OCI-LY3 (cell line): ENCODE measurements at regions not wholly inside any gene's neighbourhood (a gene's known extent, or its start where the extent isn't known, plus 50 kb on each side); places are given as distances from the start of the nearest gene placed in this dataset.

Experiments
- H2AFZ ChIP-seq: fragments of 200-600, 300-600 bp; shearing (Covaris generic); 2 replicates; pipeline ENCODE4 v1.6.0; 2014; ENCODE audit warnings: antibody characterized with exemption, low read depth, low read length
- H3K27ac ChIP-seq: fragments of 200-600, 300-600 bp; sonication (generic); 2 replicates; pipeline ENCODE4 v1.5.1; 2014; ENCODE audit warnings: mild to moderate bottlenecking, low read length, moderate library complexity, mixed read lengths
- H3K27me3 ChIP-seq: fragments of 200-600, 300-600 bp; sonication (generic); 2 replicates; pipeline ENCODE4 v1.6.1; 2014; ENCODE audit warnings: low read depth, low read length, mixed read lengths
- H3K36me3 ChIP-seq: fragments of 200-600, 300-600 bp; sonication (generic); replicated peaks from 2 replicates; pipeline ENCODE3; 2014; ENCODE audit warnings: low read depth, low read length, mixed read lengths
- H3K4me1 ChIP-seq: fragments of 300-600, 200-600 bp; sonication (generic); 2 replicates; pipeline ENCODE4 v1.6.1; 2014; ENCODE audit warnings: low read length, mixed read lengths
- H3K4me2 ChIP-seq: fragments of 200-600, 300-600 bp; sonication (generic); 2 replicates; pipeline ENCODE4 v1.6.1; 2014; ENCODE audit warnings: low read length, mixed read lengths
- H3K4me3 ChIP-seq: fragments of 300-600, 200-600 bp; sonication (generic); 2 replicates; pipeline ENCODE4 v1.5.1; 2014; ENCODE audit warnings: antibody characterized with exemption, mild to moderate bottlenecking, low read length, moderate library complexity
- H3K79me2 ChIP-seq: fragments of 300-600, 200-600 bp; shearing (Covaris generic); 2 replicates; pipeline ENCODE4 v1.6.1; 2014; ENCODE audit warnings: mild to moderate bottlenecking, low read length, mixed read lengths
- H3K9ac ChIP-seq: fragments of 300-600, 200-600 bp; shearing (Covaris generic); 2 replicates; pipeline ENCODE4 v1.6.0; 2014; ENCODE audit warnings: mild to moderate bottlenecking, low read length, moderate library complexity
- H3K9me3 ChIP-seq: fragments of 200-600, 300-600 bp; shearing (Covaris generic); 2 replicates; pipeline ENCODE4 v1.6.1; 2014; ENCODE audit warnings: low read length, mixed read lengths; ENCODE audit not compliant: insufficient read depth
- H4K20me1 ChIP-seq: fragments of 200-600, 300-600 bp; sonication (generic); 2 replicates; pipeline ENCODE4 v1.6.1; 2016; ENCODE audit warnings: low read length, mixed read lengths; ENCODE audit not compliant: insufficient read depth
- EZH2phosphoT487 ChIP-seq: fragments of 200-600 bp; shearing (Covaris generic); IDR thresholded peaks from 2 replicates; pipeline ENCODE4 v1.6.1; 2018; ENCODE audit warnings: antibody characterized with exemption, mixed run types, low read depth
- TF ChIP-seq, protein P1 (sequence below): fragments of 200-600, 300-600 bp; sonication (generic); IDR thresholded peaks from 2 replicates; pipeline ENCODE4 v1.5.1; 2014; ENCODE audit warnings: antibody characterized with exemption, low read length, low read depth

DNA sequence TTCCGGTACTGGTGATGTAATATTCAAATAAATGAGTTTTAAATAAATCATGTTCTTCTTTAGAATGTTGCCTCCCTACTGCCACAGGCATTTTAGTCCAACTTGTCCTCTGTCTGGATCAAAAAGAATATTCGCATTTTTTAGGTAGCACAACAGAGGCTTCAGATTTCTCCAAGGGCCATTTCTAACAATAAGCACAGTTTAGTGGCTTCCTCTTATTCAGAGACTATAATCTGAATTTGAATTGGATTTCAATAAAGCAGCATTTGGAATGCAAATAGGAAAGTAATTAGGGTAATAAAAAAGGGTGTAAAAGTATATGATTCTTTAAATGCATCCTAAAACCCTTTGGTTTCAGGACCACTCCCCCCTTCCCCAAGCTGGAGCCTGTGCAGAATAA is 167.9 kb upstream of the GLRA2 start:
- H3K4me2 ChIP-seq: no peak overlapping the region

DNA sequence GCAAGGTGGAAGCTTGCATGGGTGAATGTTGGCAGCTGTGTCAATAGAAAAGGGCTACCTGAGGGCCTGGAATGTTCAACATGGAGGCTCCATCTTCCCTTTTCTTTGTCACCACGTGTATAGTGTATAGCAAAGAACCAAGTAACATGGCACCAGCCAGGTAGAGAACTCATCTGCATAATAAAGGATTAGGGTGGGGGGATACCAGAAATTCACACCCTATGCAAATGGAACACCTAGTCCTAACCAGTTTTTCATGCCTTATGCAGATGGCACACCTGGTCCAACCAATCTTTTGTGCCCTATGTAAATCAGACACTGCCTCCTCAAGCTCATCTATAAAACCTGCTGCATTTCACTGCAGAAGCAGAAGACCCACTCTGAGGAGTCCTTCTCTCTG is 169.6 kb upstream of the GLRA2 start:
- no peaks in the 10 kb centered on the region for H3K79me2 ChIP-seq
- TF ChIP-seq, protein P1, sequence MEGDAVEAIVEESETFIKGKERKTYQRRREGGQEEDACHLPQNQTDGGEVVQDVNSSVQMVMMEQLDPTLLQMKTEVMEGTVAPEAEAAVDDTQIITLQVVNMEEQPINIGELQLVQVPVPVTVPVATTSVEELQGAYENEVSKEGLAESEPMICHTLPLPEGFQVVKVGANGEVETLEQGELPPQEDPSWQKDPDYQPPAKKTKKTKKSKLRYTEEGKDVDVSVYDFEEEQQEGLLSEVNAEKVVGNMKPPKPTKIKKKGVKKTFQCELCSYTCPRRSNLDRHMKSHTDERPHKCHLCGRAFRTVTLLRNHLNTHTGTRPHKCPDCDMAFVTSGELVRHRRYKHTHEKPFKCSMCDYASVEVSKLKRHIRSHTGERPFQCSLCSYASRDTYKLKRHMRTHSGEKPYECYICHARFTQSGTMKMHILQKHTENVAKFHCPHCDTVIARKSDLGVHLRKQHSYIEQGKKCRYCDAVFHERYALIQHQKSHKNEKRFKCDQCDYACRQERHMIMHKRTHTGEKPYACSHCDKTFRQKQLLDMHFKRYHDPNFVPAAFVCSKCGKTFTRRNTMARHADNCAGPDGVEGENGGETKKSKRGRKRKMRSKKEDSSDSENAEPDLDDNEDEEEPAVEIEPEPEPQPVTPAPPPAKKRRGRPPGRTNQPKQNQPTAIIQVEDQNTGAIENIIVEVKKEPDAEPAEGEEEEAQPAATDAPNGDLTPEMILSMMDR: no peak
- TF ChIP-seq EZH2phosphoT487: no peak
- no peak overlapping the region for H3K9ac ChIP-seq
- no peak overlapping the region for H2AFZ ChIP-seq
- H3K36me3 ChIP-seq: no peaks in the 10 kb centered on the region
- H3K27me3 ChIP-seq: no peaks in the 10 kb centered on the region
- H3K4me1 ChIP-seq: no peaks in the 10 kb centered on the region
- no peaks in the 10 kb centered on the region for H4K20me1 ChIP-seq
- no peak overlapping the region for H3K27ac ChIP-seq
- H3K9me3 ChIP-seq: no peaks in the 10 kb centered on the region
- no peak overlapping the region for H3K4me2 ChIP-seq
- H3K4me3 ChIP-seq: no peak overlapping the region

More for the DNA sequence above, 167.9 kb upstream of the GLRA2 start:
- no peaks in the 10 kb centered on the region for H3K27me3 ChIP-seq
- no peak overlapping the region for H2AFZ ChIP-seq
- H4K20me1 ChIP-seq: no peaks in the 10 kb centered on the region
- no peaks in the 10 kb centered on the region for H3K79me2 ChIP-seq
- no peak overlapping the region for H3K27ac ChIP-seq
- TF ChIP-seq EZH2phosphoT487: no peak
- TF ChIP-seq, protein P1: no peak
- no peak overlapping the region for H3K4me3 ChIP-seq
- H3K9me3 ChIP-seq: no peaks in the 10 kb centered on the region
- H3K4me1 ChIP-seq: no peaks in the 10 kb centered on the region
- H3K36me3 ChIP-seq: no peaks in the 10 kb centered on the region
- H3K9ac ChIP-seq: no peak overlapping the region

DNA sequence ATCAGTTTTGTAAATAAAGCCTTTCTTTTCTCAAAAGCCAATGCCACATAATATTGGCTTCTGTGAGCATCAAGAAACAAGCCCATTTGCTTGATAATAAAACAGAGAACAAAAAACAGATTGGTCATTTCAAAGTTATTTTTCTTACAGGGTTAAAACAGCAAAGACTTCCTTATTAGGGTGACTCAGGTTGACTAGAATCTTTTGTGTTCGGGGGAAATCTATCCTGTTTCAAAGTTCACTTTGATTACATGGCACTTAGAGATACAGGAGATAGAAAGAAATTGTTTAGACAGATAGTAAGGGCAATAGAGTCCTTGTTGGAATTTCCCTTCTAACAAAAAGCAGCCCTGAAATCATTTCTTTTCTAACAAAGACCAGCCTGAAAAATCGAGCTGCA is 170.0 kb upstream of the GLRA2 start:
- H3K4me1 ChIP-seq: no peaks in the 10 kb centered on the region
- H3K9me3 ChIP-seq: no peaks in the 10 kb centered on the region
- H3K79me2 ChIP-seq: no peaks in the 10 kb centered on the region
- no peaks in the 10 kb centered on the region for H3K36me3 ChIP-seq
- no peaks in the 10 kb centered on the region for H3K27me3 ChIP-seq
- no peak overlapping the region for H3K4me3 ChIP-seq
- H4K20me1 ChIP-seq: no peaks in the 10 kb centered on the region
- no peak overlapping the region for H2AFZ ChIP-seq
- H3K4me2 ChIP-seq: no peak overlapping the region
- TF ChIP-seq, protein P1: no peak
- TF ChIP-seq EZH2phosphoT487: no peak
- no peak overlapping the region for H3K9ac ChIP-seq
- H3K27ac ChIP-seq: no peak overlapping the region

DNA sequence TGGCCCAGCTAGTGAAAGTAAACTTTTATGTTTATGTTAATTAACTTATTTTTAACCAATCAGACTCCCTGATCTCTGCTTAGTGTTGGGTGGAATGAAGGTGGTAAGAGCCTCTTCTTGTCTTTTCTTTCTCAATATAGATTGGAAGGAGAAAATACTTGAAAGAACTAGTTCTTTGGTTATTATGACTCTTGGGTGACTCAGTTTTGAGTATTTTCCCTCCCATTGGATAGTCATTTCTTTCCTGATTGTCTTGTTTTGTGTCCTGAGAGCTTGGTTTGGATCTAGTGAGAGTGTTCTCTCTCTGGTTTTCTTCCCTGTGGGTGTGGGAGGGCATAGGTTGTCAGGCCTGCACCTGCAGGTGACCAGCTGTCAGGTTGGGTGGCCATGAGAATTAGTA is 172.0 kb upstream of the GLRA2 start:
- H3K9ac ChIP-seq: no peak overlapping the region

More for the DNA sequence above, 172.0 kb upstream of the GLRA2 start:
- H4K20me1 ChIP-seq: no peaks in the 10 kb centered on the region
- H3K36me3 ChIP-seq: no peaks in the 10 kb centered on the region
- no peaks in the 10 kb centered on the region for H3K27me3 ChIP-seq
- no peaks in the 10 kb centered on the region for H3K4me1 ChIP-seq
- no peak overlapping the region for H3K27ac ChIP-seq
- H3K79me2 ChIP-seq: no peaks in the 10 kb centered on the region
- H3K4me3 ChIP-seq: no peak overlapping the region
- no peak overlapping the region for H2AFZ ChIP-seq
- no peak overlapping the region for H3K4me2 ChIP-seq
- TF ChIP-seq, protein P1: no peak
- TF ChIP-seq EZH2phosphoT487: no peak
- H3K9me3 ChIP-seq: no peaks in the 10 kb centered on the region
